ENCODE measurements at regions not wholly inside any gene's neighbourhood (a gene's known extent, or its start where the extent isn't known, plus 50 kb on each side); places are given as distances from the start of the nearest gene placed in this dataset.

GRCh38 chr21:15203740-15204139 lies 138.9 kb upstream of the NRIP1 start:
- TF ChIP-seq, protein P1, sequence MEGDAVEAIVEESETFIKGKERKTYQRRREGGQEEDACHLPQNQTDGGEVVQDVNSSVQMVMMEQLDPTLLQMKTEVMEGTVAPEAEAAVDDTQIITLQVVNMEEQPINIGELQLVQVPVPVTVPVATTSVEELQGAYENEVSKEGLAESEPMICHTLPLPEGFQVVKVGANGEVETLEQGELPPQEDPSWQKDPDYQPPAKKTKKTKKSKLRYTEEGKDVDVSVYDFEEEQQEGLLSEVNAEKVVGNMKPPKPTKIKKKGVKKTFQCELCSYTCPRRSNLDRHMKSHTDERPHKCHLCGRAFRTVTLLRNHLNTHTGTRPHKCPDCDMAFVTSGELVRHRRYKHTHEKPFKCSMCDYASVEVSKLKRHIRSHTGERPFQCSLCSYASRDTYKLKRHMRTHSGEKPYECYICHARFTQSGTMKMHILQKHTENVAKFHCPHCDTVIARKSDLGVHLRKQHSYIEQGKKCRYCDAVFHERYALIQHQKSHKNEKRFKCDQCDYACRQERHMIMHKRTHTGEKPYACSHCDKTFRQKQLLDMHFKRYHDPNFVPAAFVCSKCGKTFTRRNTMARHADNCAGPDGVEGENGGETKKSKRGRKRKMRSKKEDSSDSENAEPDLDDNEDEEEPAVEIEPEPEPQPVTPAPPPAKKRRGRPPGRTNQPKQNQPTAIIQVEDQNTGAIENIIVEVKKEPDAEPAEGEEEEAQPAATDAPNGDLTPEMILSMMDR (IDR thresholded peaks at IDR 0.05): no peak
- TF ChIP-seq ZFX (IDR thresholded peaks at IDR 0.05; ENCODE audit: borderline replicate concordance): no peak
